Rectal smooth muscle tissue (tissue), 1 donor: ENCODE measurements at regions not wholly inside any gene's neighbourhood (a gene's known extent, or its start where the extent isn't known, plus 50 kb on each side); places are given as distances from the start of the nearest gene placed in this dataset.

Source experiments
- H3K27ac ChIP-seq: one replicate; pipeline ENCODE4 v1.7.0; 2013; ENCODE audit warnings: low read depth, low read length, inconsistent platforms
- H3K27me3 ChIP-seq: one replicate; pipeline ENCODE4 v1.7.0; 2013; ENCODE audit warnings: low read length; ENCODE audit not compliant: control insufficient read depth, insufficient read depth
- H3K36me3 ChIP-seq: one replicate; pipeline ENCODE4 v1.7.0; 2013; ENCODE audit warnings: low read length; ENCODE audit not compliant: control insufficient read depth, insufficient read depth
- H3K4me1 ChIP-seq: one replicate; pipeline ENCODE4 v1.7.0; 2013; ENCODE audit warnings: low read length; ENCODE audit not compliant: control insufficient read depth, insufficient read depth
- H3K4me3 ChIP-seq: one replicate; pipeline ENCODE4 v1.7.0; 2013; ENCODE audit warnings: low read length
- H3K9ac ChIP-seq: one replicate; pipeline ENCODE4 v1.7.0; 2013; ENCODE audit warnings: low read length

GRCh38 chr14:86990396-86990795 is 1002.6 kb downstream of the GALC start:
- H3K36me3 ChIP-seq, result no peaks in the 10 kb centered on the region
- H3K27ac ChIP-seq, result no peak overlapping the region
- H3K27me3 ChIP-seq, result no peaks in the 10 kb centered on the region
- H3K4me3 ChIP-seq, result no peak overlapping the region
- H3K9ac ChIP-seq, result no peak overlapping the region
- no peaks in the 10 kb centered on the region for H3K4me1 ChIP-seq

- no peaks in the 10 kb centered on the region for H3K36me3 ChIP-seq
- no peak overlapping the region for H3K4me3 ChIP-seq
- no peaks in the 10 kb centered on the region for H3K4me1 ChIP-seq
- H3K9ac ChIP-seq, result no peak overlapping the region
- H3K27ac ChIP-seq, result no peak overlapping the region
- no peaks in the 10 kb centered on the region for H3K27me3 ChIP-seq
Measured at GRCh38 chr14:86989285-86989684, 1003.7 kb downstream of the GALC start.

- Histone ChIP-seq H3K4me1 (no peaks in the 10 kb centered on the region), H3K4me3 (no peak overlapping the region), H3K9ac (no peak overlapping the region), H3K27ac (no peak overlapping the region), H3K27me3 (no peaks in the 10 kb centered on the region), H3K36me3 (no peaks in the 10 kb centered on the region)
Measured at GRCh38 chr14:86987966-86988365, 1005.0 kb downstream of the GALC start.

GRCh38 chr14:86973177-86973576 is 1019.8 kb downstream of the GALC start:
- no peaks in the 10 kb centered on the region for H3K4me1 ChIP-seq
- H3K36me3 ChIP-seq, result no peaks in the 10 kb centered on the region
- H3K27me3 ChIP-seq, result no peaks in the 10 kb centered on the region
- H3K4me3 ChIP-seq, result no peak overlapping the region
- no peak overlapping the region for H3K9ac ChIP-seq
- no peak overlapping the region for H3K27ac ChIP-seq

GRCh38 chr14:86971292-86971691 is 1021.7 kb downstream of the GALC start:
- Histone ChIP-seq H3K4me1 (no peaks in the 10 kb centered on the region), H3K9ac (no peak overlapping the region), H3K27ac (no peak overlapping the region), H3K27me3 (no peaks in the 10 kb centered on the region), H3K36me3 (no peaks in the 10 kb centered on the region), H3K4me3 (no peak overlapping the region)

GRCh38 chr14:86961106-86961716 is 1031.8 kb downstream of the GALC start:
- H3K9ac ChIP-seq, result no peak overlapping the region
- no peaks in the 10 kb centered on the region for H3K27me3 ChIP-seq
- H3K27ac ChIP-seq, result no peak overlapping the region
- H3K4me1 ChIP-seq, result no peaks in the 10 kb centered on the region
- H3K36me3 ChIP-seq, result no peaks in the 10 kb centered on the region
- no peak overlapping the region for H3K4me3 ChIP-seq

GRCh38 chr14:86955771-86956354 is 1037.1 kb downstream of the GALC start:
- H3K27ac ChIP-seq, result no peak overlapping the region
- H3K36me3 ChIP-seq, result no peaks in the 10 kb centered on the region
- H3K9ac ChIP-seq, result no peak overlapping the region
- no peak overlapping the region for H3K4me3 ChIP-seq
- H3K4me1 ChIP-seq, result no peaks in the 10 kb centered on the region
- H3K27me3 ChIP-seq, result no peaks in the 10 kb centered on the region

GRCh38 chr14:86954623-86955022 is 1038.4 kb downstream of the GALC start:
- no peak overlapping the region for H3K27ac ChIP-seq
- no peaks in the 10 kb centered on the region for H3K27me3 ChIP-seq
- H3K4me1 ChIP-seq, result no peaks in the 10 kb centered on the region
- H3K9ac ChIP-seq, result no peak overlapping the region
- H3K4me3 ChIP-seq, result no peak overlapping the region
- no peaks in the 10 kb centered on the region for H3K36me3 ChIP-seq

- Histone ChIP-seq H3K4me1 (no peaks in the 10 kb centered on the region), H3K27ac (no peak overlapping the region), H3K36me3 (no peaks in the 10 kb centered on the region), H3K4me3 (no peak overlapping the region), H3K9ac (no peak overlapping the region), H3K27me3 (no peaks in the 10 kb centered on the region)
Measured at GRCh38 chr14:86946446-86946845, 1046.5 kb downstream of the GALC start.

- H3K27ac ChIP-seq, result no peak overlapping the region
- no peak overlapping the region for H3K9ac ChIP-seq
Measured at GRCh38 chr14:86944434-86944833, 1048.5 kb downstream of the GALC start.

GRCh38 chr14:86943391-86944365 is 1049.3 kb downstream of the GALC start:
- Histone ChIP-seq H3K4me3 (no peak overlapping the region), H3K9ac (no peak overlapping the region), H3K27ac (no peak overlapping the region), H3K4me1 (no peaks in the 10 kb centered on the region), H3K27me3 (no peaks in the 10 kb centered on the region), H3K36me3 (no peaks in the 10 kb centered on the region)

More at GRCh38 chr14:86944434-86944833, 1048.5 kb downstream of the GALC start:
- Histone ChIP-seq H3K36me3 (no peaks in the 10 kb centered on the region), H3K4me1 (no peaks in the 10 kb centered on the region), H3K27me3 (no peaks in the 10 kb centered on the region), H3K4me3 (no peak overlapping the region)

GRCh38 chr14:86942936-86943335 is 1050.0 kb downstream of the GALC start:
- H3K36me3 ChIP-seq, result no peaks in the 10 kb centered on the region
- no peak overlapping the region for H3K9ac ChIP-seq
- no peak overlapping the region for H3K27ac ChIP-seq
- H3K4me1 ChIP-seq, result no peaks in the 10 kb centered on the region
- H3K27me3 ChIP-seq, result no peaks in the 10 kb centered on the region
- H3K4me3 ChIP-seq, result no peak overlapping the region
